GM12892 (cell line): ENCODE measurements at regions not wholly inside any gene's neighbourhood (a gene's known extent, or its start where the extent isn't known, plus 50 kb on each side); places are given as distances from the start of the nearest gene placed in this dataset.

Experiments
- POLR2A ChIP-seq: IDR thresholded peaks from 2 replicates; pipeline ENCODE4 v1.6.1; 2011; ENCODE audit warnings: low read depth, low read length, control low read depth
- POLR2AphosphoS5 ChIP-seq: IDR thresholded peaks from 2 replicates; pipeline ENCODE4 v1.6.1; 2011; ENCODE audit warnings: low read depth, low read length, control low read depth
- TAF1 ChIP-seq: IDR thresholded peaks from 2 replicates; pipeline ENCODE4 v1.6.1; 2011; ENCODE audit warnings: low read depth, mild to moderate bottlenecking, control low read depth, low read length, borderline replicate concordance

- TF ChIP-seq POLR2A (no peak), POLR2AphosphoS5 (no peak), TAF1 (no peak)
These were observed 494.5 kb downstream of the BRD1 start for GRCh38 chr22:49333206-49333605.
